GM19351 (cell line): ENCODE measurements at regions not wholly inside any gene's neighbourhood (a gene's known extent, or its start where the extent isn't known, plus 50 kb on each side); places are given as distances from the start of the nearest gene placed in this dataset.
A peak's percentile ranks its signal among the peaks of the same experiment; 100 is the strongest.

Experiments used
- ATAC-seq: cut with Tn5 transposase; IDR thresholded peaks from one replicate; pipeline ENCODE4 v1.9.1; 2021; ENCODE audit warnings: mild to moderate bottlenecking, moderate library complexity; ENCODE audit not compliant: unreplicated experiment

DNA sequence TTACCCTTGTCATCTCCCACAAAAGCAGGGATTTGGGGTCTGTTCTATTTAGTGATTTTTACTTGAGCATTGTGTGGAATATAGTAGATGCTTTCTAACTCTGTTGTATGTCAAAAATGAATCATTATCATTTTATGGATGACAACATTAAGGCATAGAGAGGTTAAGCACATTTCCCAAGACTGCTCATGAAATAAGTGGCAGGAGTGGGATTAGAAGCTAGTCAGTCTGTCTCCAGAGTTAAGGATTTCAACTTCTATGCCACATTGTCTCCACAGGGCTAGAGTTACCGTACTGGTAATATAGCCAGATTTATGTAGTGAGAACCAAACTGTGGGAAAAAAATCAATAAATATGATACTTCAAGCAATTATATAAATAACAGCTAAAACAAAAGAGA is 170.6 kb upstream of the DCN start:
- no peak for ATAC-seq

- ATAC-seq: no peak
Measured at GRCh38 chr12:91349476-91349875, 166.9 kb upstream of the DCN start.

DNA sequence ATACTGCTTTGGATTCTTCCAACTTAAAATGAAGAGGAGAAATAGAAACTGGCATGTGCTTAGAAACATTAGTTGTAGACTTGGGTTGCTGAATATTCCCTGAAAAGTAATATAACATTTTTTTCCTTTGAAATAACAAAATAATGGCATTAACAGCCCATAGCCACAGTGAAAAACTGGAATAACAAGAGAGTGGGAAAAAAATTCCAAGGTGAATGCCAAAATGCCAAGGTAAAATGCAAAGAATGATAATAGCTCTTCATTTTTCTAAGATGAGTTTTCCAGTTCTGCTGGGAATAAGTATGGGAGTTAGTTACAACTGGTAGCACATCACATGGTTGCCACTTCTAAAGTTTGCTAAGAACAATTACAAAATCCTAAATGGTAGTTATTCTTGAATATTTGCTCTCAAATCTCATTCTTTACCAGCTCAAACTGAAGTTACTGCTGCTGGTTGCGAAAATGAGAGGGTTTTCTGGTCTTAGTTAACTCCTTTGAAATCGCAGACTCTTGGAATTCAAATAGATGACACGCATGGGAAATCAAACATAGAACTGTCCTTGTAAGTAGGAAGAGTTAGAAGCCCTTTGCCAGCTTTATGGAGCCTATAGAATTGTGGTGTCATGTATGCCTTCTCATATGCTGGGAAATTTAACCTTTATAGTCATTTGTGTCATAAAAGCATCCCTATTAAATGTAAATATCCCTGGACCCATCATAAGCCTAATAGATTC is 165.0 kb upstream of the DCN start:
- no peak for ATAC-seq

DNA sequence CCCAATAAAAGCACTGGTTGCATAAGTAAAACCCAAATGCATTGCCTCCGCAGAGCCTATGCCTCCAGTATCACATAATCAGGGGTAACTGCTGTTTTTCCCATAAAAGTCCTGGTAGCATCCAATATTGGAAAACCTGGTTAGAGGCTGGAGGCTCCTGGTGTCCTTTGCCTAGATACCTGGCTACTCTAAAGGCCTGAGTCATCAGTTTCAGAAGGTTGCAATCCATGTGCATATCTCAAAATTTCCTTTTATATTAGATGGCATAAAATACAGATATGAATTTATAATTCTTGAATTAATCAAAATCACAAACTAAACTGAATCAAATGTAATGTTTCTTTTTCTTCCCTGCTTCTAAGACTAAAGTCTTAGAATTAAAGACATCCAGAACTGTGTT is 164.2 kb upstream of the DCN start:
- no peak for ATAC-seq

- no peak for ATAC-seq
Measured at GRCh38 chr12:91344408-91344807, 161.8 kb upstream of the DCN start.

- no peak for ATAC-seq
Measured at GRCh38 chr12:91343010-91343409, 160.4 kb upstream of the DCN start.

DNA sequence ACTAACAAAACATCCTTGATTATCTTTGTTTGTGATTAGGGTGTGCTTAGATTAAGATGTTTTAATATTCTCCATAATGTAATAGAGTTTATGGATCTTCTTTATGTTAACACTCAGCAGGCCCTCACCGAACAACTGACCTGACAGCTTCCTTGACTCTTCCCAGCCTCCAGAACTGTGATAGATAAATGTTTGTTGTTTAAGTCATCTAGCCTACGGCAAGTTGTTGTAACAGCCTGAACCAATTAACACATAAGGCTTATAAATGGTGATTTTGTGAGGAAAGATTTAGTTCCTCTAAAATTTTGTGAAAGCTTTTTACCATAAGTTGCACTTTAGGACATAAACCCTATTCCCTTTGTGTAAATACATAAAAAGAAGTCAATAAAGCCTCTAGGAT is 156.5 kb upstream of the DCN start:
- ATAC-seq: no peak

- ATAC-seq: no peak
Measured at GRCh38 chr12:91335699-91336098, 153.1 kb upstream of the DCN start.

DNA sequence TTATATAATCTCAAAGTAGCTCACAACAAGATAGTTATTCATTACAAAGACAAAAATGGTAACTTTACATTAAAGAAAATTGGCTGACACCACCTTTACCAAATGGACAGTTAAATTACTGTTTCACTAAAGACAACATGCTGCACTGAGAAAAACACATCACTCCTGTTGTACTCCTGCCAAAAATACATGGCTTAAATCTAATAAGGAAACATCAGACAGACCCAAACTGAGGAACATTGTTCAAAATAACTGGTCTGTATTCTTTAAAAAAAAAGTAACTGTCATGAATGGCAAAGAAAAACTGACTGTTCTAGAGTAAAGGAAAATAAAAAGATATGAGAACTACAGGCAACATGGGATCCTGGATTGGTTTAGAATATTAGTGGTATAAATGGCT is 151.3 kb upstream of the DCN start:
- ATAC-seq: no peak

DNA sequence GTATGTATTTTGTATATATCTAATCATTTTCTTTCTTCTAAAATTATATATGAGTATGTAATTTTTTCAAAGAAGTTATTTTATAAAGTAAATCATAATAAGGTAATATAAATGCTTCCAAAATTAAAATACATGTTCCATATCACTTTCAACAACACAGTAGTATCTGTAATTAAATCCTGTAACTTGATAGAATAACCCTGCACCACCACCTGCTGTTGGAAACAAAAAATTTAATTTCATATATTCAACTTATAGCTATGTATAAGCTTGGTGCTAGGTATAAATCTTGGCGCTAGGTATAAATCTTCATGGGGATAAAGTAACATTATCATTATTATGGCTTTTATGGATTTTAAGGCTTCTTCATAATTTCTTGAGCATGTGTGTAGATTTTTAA is 149.7 kb upstream of the DCN start:
- ATAC-seq: no peak

GRCh38 chr12:91331371-91331770 is 148.8 kb upstream of the DCN start:
- ATAC-seq: no peak

DNA sequence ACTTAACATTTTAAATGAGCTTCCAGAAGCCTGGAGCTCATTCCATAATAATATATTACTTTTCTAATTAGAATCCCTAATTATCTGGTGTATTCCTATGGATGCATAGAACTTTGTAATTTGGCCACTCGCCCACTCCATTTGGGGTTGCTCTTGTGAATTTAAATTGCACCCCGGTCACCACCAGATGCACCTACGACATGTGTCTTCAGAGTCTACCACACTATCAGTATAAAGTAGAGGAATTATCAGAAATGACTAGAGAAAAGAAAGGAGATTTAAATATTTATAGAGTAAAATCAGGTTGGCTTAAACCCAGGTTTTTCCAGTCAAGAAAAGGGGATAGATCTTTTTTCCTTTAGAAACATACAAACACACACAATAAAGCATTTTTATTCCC is 145.8 kb upstream of the DCN start:
- ATAC-seq: no peak

- ATAC-seq: no peak
Measured at GRCh38 chr12:91327889-91328288, 145.3 kb upstream of the DCN start.

DNA sequence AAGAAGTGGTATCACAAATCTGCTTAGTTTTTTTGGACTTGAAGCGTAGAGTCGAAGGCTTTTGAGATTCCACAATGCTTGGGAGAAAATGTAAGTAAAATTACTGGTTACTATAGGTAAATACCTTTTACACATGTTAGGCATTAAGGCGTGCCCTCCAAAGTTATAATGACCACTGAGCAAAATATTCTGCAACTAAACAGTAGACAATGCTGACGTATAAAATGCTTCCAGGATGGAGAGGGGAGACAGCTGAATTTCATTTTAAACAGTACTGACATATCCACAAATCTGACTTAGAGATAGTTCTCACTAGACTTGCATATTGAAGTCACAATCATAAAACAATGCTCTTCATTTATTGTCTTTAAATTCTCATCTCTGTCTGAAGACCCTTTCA is 144.5 kb upstream of the DCN start:
- ATAC-seq: no peak

- ATAC-seq: peak; percentile 84
Measured at GRCh38 chr12:91326058-91327027, 143.7 kb upstream of the DCN start.

DNA sequence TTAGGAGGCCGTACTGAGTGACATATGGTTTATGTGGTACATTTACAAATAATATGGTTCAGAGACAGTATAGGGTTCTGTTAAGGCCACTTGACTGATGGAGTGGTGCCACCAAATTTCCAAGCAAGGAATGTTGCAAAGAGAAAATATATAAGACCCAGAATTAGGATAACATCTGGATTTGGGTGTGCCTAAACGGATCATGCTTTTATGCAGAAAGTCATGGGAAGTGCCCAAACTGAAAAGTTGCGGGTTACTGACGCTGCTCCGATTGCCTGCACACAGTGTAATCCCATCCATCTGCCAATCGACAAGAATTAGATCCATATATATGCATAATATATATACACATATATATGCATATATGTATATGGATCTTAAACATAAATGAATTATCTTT is 138.4 kb upstream of the DCN start:
- no peak for ATAC-seq

- ATAC-seq: no peak
Measured at GRCh38 chr12:91319071-91319760, 136.6 kb upstream of the DCN start.

DNA sequence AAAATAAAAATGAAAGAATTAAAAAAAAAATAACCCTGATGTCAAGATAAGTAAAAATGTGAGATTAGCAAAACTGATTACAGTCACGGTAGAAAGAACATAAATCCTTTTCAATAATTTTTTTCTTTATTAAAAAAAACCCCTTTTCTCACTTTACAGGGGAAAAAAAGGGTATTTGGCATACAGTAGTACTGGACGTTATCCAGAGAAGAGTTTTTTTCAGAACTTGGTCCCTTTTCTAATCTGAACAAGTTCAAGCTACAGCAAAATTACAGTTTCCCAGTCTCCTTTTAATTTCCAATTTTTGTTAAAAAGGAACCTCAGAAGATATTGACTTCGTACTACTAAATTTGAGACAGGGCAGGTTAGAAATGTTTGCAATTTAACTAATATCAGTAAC is 134.7 kb upstream of the DCN start:
- no peak for ATAC-seq

DNA sequence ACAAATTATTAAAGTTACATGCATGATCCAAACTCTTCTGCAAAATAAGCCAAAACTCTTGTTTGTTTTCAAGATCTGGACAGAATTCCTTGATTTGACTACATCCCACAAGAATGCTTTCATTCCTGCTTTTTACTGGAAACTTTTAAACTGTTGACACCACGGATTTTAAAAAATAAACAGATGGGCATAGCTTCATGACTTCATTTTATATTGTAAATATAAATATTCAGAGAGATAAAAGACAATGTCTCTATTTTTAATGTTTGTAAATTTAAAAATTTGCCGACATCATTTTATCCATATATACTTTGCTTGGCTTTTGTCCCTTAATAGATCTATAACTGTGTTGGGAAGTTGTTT is 134.3 kb upstream of the DCN start:
- ATAC-seq: no peak

DNA sequence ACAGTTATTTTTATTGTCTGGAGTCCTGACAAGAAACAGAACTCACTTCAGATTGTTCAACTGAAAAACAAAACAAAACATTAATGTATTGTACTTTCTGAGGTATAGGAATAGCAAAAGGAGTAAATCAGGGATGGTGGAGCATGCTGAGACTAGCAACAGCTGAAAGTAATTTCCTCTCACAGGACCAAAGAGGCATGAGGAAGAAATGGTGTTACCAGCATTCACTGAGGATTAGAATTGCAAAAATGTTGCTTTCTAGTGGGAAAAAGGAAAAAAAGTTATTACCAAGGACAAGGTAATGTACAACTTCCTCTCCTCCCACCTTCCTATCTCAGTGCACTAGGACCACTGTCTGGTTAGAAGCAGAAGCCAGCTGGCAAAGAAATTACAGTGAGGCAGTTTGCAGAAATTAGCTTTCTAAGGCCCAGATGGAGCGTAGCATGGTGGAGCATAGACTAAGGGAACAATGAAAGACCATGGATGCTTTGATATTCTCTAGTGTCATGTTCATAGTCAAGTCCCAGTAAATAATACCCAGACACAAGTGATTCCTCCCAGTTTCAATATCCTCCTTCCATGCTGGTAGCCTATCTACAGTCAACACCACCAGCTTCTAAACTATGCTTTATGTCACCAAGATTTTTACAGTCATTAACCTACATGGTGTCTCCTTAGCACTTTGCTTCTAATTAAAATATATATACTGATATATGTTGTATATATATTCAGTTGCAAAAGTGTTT is 133.7 kb upstream of the DCN start:
- ATAC-seq: no peak

DNA sequence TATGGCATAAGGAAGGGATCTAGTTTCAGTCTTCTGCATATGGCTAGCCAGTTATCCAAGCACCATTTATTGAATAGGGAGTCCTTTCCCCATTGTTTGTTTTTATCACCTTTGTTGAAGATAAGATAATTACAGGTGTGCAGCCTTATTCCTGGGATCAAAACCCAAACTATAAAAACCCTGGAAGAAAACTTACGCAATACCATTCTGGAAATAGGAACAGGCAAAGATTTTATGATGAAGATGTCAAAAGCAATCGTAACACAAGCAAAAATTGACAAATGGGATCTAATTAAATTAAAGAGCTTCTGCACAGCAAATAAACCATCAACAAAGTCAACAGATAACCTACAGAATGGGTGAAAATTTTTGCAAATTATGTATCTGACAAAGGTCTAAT is 128.5 kb upstream of the DCN start:
- ATAC-seq: no peak
